PC-9 (cell line): ENCODE measurements at regions not wholly inside any gene's neighbourhood (a gene's known extent, or its start where the extent isn't known, plus 50 kb on each side); places are given as distances from the start of the nearest gene placed in this dataset.
"Not testable (repeated sequence)": the region's sequence is repeated elsewhere in the genome, so short reads cannot be mapped to it uniquely, and the experiment has no call there.

Experiments
- BruUV-seq: library from RNA; stranded (reverse); fragments of 400-500 nt; replicated peaks from 2 replicates; lab custom pipeline; 2021; lab: Mats Ljungman, UMichigan
- CTCF ChIA-PET: fragments of 300-600 bp; sonication (Branson Sonifier 250); formaldehyde crosslinking; loops from one replicate; lab custom pipeline; 2022; ENCODE audit warnings: antibody characterized with exemption; lab: Charles Lee
- POLR2A ChIA-PET: fragments of 300-600 bp; sonication (Branson Sonifier 250); formaldehyde crosslinking; loops from one replicate; lab custom pipeline; 2022; ENCODE audit warnings: antibody characterized with exemption; ENCODE audit not compliant: unreplicated experiment; lab: Charles Lee
- DNase-seq, 2 experiments: peaks; one replicate each; pipeline versions ENCODE4 v3.0.0 to v3.0.0-alpha.2; 2015 to 2022; ENCODE audit warnings: mixed read lengths in 1 of 2
- H2AFZ ChIP-seq: fragments of 200-600 bp; sonication (generic); 2 replicates; pipeline ENCODE4 v1.8.1; 2017; ENCODE audit warnings: antibody characterized with exemption
- H3F3A ChIP-seq: fragments of 200-600 bp; sonication (generic); 2 replicates; pipeline ENCODE4 v1.8.1; 2017; ENCODE audit warnings: antibody characterized with exemption, mild to moderate bottlenecking, low read depth; ENCODE audit not compliant: insufficient read depth
- H3K27ac ChIP-seq: fragments of 200-600 bp; sonication (generic); 2 replicates; pipeline ENCODE4 v1.6.1; 2016; ENCODE audit warnings: mixed run types
- H3K27me3 ChIP-seq: fragments of 200-600 bp; sonication (generic); 2 replicates; pipeline ENCODE4 v1.6.1; 2016; ENCODE audit warnings: low read depth, mixed run types; ENCODE audit not compliant: insufficient read depth
- H3K36me3 ChIP-seq: fragments of 200-600 bp; sonication (generic); 2 replicates; pipeline ENCODE4 v1.6.1; 2016; ENCODE audit warnings: low read depth, mixed run types
- H3K4me1 ChIP-seq: fragments of 200-600 bp; sonication (generic); replicated peaks from 2 replicates; pipeline ENCODE4 v1.6.1; 2016; ENCODE audit warnings: mixed run types; ENCODE audit not compliant: insufficient read depth
- H3K4me2 ChIP-seq: fragments of 200-600 bp; sonication (generic); 2 replicates; pipeline ENCODE4 v1.6.1; 2017; ENCODE audit warnings: mixed run types
- H3K4me3 ChIP-seq: fragments of 200-600 bp; sonication (generic); 2 replicates; pipeline ENCODE4 v1.6.1; 2016; ENCODE audit warnings: mixed run types
- H3K79me2 ChIP-seq: fragments of 200-600 bp; sonication (generic); 2 replicates; pipeline ENCODE4 v1.6.1; 2017; ENCODE audit warnings: low read depth, mixed run types
- H3K9me2 ChIP-seq: fragments of 200-600 bp; sonication (generic); 2 replicates; pipeline ENCODE4 v1.8.1; 2017; ENCODE audit warnings: mild to moderate bottlenecking; ENCODE audit not compliant: insufficient read depth
- H3K9me3 ChIP-seq: fragments of 200-600 bp; sonication (generic); 2 replicates; pipeline ENCODE4 v1.8.1; 2016; ENCODE audit warnings: low read depth; ENCODE audit not compliant: insufficient read depth
- H4K20me1 ChIP-seq: fragments of 200-600 bp; sonication (generic); 2 replicates; pipeline ENCODE4 v1.8.1; 2017; ENCODE audit not compliant: insufficient read depth
- EZH2 ChIP-seq: fragments of 200-600 bp; sonication (generic); IDR thresholded peaks from 2 replicates; pipeline ENCODE4 v1.8.0; 2017; ENCODE audit warnings: antibody characterized with exemption, low read depth
- intact Hi-C: fragments of 100-400 bp; cut with micrococcal nuclease; formaldehyde crosslinking; loops from one replicate; pipeline ENCODE4 v1.10.0; 2022; ENCODE audit not compliant: unreplicated experiment
- TF ChIP-seq, protein P1 (sequence below): fragments of 200-600 bp; sonication (generic); conservative IDR thresholded peaks from 2 replicates; pipeline ENCODE4 v1.6.1; 2017; ENCODE audit warnings: mixed run types, antibody characterized with exemption, mild to moderate bottlenecking, moderate library complexity

DNA sequence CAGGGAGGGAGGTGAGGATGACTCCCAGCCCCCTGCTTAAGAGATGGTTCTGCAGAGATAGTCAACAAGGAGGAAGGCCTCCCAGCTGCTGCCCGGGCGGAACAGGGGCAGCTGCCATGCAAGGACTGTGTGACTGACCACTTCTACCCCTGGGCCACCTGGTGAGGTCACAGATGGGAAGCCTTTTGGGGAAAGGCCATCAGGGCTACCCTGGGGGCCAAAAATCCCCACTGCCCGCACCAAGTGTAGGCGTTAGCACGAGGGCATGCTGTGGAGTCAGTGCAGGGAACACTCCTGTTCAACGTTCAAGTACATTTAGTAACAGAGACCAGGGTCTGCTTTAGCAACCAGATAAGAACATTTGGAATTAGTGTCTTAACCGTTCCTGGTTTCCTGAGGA lies 372.9 kb downstream of the BRD1 start:
- Histone ChIP-seq H3F3A (no peaks in the 10 kb centered on the region), H3K79me2 (no peaks in the 10 kb centered on the region), H4K20me1 (no peaks in the 10 kb centered on the region), H3K9me2 (no peaks in the 10 kb centered on the region), H3K27me3 (peaks cover 98% of the 10 kb centered on the region), H3K4me2 (no peak overlapping the region), H3K27ac (no peak overlapping the region), H3K4me3 (no peak overlapping the region), H3K4me1 (no peaks in the 10 kb centered on the region), H3K9me3 (no peaks in the 10 kb centered on the region), H2AFZ (no peak overlapping the region), H3K36me3 (no peaks in the 10 kb centered on the region)
- intact Hi-C loops: no loop called here
- no TSS peak for BruUV-seq
- ChIA-PET CTCF (no interaction called here), POLR2A (no interaction called here)
- TF ChIP-seq, protein P1, sequence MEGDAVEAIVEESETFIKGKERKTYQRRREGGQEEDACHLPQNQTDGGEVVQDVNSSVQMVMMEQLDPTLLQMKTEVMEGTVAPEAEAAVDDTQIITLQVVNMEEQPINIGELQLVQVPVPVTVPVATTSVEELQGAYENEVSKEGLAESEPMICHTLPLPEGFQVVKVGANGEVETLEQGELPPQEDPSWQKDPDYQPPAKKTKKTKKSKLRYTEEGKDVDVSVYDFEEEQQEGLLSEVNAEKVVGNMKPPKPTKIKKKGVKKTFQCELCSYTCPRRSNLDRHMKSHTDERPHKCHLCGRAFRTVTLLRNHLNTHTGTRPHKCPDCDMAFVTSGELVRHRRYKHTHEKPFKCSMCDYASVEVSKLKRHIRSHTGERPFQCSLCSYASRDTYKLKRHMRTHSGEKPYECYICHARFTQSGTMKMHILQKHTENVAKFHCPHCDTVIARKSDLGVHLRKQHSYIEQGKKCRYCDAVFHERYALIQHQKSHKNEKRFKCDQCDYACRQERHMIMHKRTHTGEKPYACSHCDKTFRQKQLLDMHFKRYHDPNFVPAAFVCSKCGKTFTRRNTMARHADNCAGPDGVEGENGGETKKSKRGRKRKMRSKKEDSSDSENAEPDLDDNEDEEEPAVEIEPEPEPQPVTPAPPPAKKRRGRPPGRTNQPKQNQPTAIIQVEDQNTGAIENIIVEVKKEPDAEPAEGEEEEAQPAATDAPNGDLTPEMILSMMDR: no peak
- TF ChIP-seq EZH2: no peak
- DNase-seq: no peak

DNA sequence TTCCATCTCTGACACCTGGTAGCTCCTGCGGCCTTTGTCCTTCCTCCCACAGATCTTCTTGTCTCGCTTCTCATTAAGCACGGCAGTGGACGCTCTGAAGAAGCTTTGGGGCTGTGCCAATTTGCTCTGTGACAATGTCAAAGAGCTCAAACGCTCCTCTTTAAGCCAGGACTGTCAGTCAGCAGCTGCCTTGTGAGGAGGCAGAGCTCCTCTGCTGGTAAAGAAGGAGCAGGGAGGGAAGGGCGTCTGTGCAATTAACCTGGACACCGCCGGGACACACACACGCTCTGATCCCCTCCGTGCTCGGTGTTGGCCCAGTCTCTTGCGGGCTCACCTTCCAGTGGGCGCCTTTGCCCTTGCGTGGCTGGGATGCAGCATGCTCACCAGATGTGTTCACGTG lies 373.9 kb downstream of the BRD1 start:
- intact Hi-C loops: no loop called here
- no TSS peak for BruUV-seq
- peaks cover 98% of the 10 kb centered on the region for H3K27me3 ChIP-seq

DNA sequence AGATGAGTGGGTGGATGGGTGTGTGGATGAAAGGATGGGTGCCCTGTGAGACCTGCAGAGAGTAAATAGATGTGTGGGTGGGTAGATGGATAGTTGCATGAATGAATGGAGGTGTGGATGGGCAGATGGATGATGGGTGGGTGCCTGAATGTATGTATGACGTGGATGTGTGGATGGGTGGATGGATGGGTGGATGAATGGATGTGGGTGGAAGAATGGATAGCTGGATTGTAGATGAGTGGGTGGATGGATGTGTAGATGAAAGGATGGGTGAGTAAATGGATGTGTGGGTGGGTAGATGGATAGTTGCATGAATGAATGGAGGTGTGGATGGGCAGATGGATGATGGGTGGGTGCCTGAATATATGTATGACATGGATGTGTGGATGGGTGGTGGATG lies 374.7 kb downstream of the BRD1 start:
- H3K4me1 ChIP-seq, DNase-seq, H3K36me3 ChIP-seq, H3K9me3 ChIP-seq, H3K27ac ChIP-seq, CTCF ChIA-PET, H3F3A ChIP-seq, POLR2A ChIA-PET, H3K4me3 ChIP-seq, H3K79me2 ChIP-seq, H4K20me1 ChIP-seq, BruUV-seq, H3K4me2 ChIP-seq, H3K9me2 ChIP-seq, intact Hi-C loops, H2AFZ ChIP-seq: not testable (repeated sequence)
- peaks cover 98% of the 10 kb centered on the region for H3K27me3 ChIP-seq

More for the DNA sequence above, 373.9 kb downstream of the BRD1 start:
- Histone ChIP-seq H3K9me2 (no peaks in the 10 kb centered on the region), H3F3A (no peaks in the 10 kb centered on the region), H2AFZ (no peak overlapping the region), H3K4me1 (no peaks in the 10 kb centered on the region), H3K36me3 (no peaks in the 10 kb centered on the region), H3K27ac (no peak overlapping the region), H3K79me2 (no peaks in the 10 kb centered on the region), H3K9me3 (no peaks in the 10 kb centered on the region), H3K4me3 (no peak overlapping the region), H3K4me2 (no peak overlapping the region), H4K20me1 (0 out of 2 replicates have a peak, but pooled peaks cover 2% of the 10 kb centered on the region)
- POLR2A ChIA-PET: no interaction called here
- no peak for DNase-seq
- no peak for TF ChIP-seq EZH2
- TF ChIP-seq, protein P1: no peak
- CTCF ChIA-PET: no interaction called here

DNA sequence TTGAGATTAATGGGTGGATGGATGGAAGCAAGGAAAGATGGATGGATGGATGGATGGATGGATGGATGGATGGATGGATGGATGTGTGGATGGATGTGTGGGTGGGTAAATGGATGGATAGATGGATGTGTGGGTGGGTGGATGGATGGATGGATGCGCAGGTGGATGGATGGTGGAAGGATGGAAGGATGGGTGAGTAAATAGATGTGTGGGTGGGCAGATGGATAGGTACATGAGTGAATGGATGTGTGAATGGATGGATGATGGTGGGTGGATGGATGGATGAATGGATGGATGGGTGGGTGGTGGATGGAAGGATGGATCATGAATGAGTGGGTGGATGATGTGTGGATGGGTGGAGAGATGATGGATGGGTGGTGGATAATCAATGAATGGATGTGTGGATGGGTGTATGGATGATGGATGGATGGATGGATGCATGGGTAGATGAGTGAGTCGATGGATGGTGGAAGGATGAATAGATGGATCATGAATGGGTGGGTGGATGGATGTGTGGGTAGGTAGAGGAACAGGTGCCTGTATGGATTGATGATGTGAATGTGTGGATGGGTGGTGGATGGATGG lies 375.2 kb downstream of the BRD1 start:
- BruUV-seq: no TSS peak
- no peak for TF ChIP-seq EZH2
- TF ChIP-seq, protein P1: no peak
- intact Hi-C loops: no loop called here
- DNase-seq: no peak
- Histone ChIP-seq H3K27ac (no peak overlapping the region), H3F3A (no peaks in the 10 kb centered on the region), H3K9me2 (no peaks in the 10 kb centered on the region), H3K79me2 (no peaks in the 10 kb centered on the region), H3K27me3 (peaks cover 98% of the 10 kb centered on the region), H4K20me1 (0 out of 2 replicates have a peak, but pooled peaks cover 2% of the 10 kb centered on the region), H3K4me2 (no peak overlapping the region), H3K4me1 (no peaks in the 10 kb centered on the region), H3K36me3 (no peaks in the 10 kb centered on the region), H3K4me3 (no peak overlapping the region), H3K9me3 (no peaks in the 10 kb centered on the region), H2AFZ (no peak overlapping the region)
- ChIA-PET POLR2A (no interaction called here), CTCF (no interaction called here)
